CD14-positive monocyte (primary cell): ENCODE measurements at regions not wholly inside any gene's neighbourhood (a gene's known extent, or its start where the extent isn't known, plus 50 kb on each side); places are given as distances from the start of the nearest gene placed in this dataset.

Experiments used
- DNase-seq, 3 donors: peaks; one replicate each; pipeline ENCODE4 v3.0.0-alpha.2; 2011 to 2022
- H2AFZ ChIP-seq: 2 replicates; pipeline ENCODE4 v1.6.0; 2012; ENCODE audit warnings: mild to moderate bottlenecking, low read depth, low read length, inconsistent platforms; ENCODE audit not compliant: insufficient read depth, poor library complexity, severe bottlenecking
- H3K27ac ChIP-seq, 2 donors: 1 replicate in 1 of 2; 2 replicates in 1 of 2; pipeline ENCODE4 v1.5.1; 2012 to 2013; ENCODE audit warnings: low read length in 2 of 2, control low read depth in 1 of 2, inconsistent platforms in 1 of 2, low read depth in 1 of 2, mild to moderate bottlenecking in 1 of 2
- H3K27me3 ChIP-seq, 2 donors: one replicate each; pipeline versions ENCODE4 v1.6.0 to v1.6.1; 2011 to 2013; ENCODE audit warnings: low read length in 2 of 2; ENCODE audit not compliant: control insufficient read depth in 2 of 2, insufficient read depth in 2 of 2
- H3K36me3 ChIP-seq, 2 donors: replicated peaks in 1 of 2; 1 replicate in 1 of 2; 2 replicates in 1 of 2; pipeline versions ENCODE4 v1.5.1 to v1.6.1; 2012 to 2013; ENCODE audit warnings: low read length in 2 of 2, control low read depth in 1 of 2, inconsistent platforms in 1 of 2, mild to moderate bottlenecking in 1 of 2; ENCODE audit not compliant: insufficient read depth in 2 of 2, control insufficient read depth in 1 of 2
- H3K4me1 ChIP-seq, 2 donors: 1 replicate in 1 of 2; 2 replicates in 1 of 2; pipeline versions ENCODE4 v1.5.1 to v1.6.1; 2012 to 2013; ENCODE audit warnings: low read length in 2 of 2, control low read depth in 1 of 2, inconsistent platforms in 1 of 2, mild to moderate bottlenecking in 1 of 2, moderate library complexity in 1 of 2; ENCODE audit not compliant: insufficient read depth in 2 of 2, control insufficient read depth in 1 of 2
- H3K4me2 ChIP-seq: replicated peaks from 2 replicates; pipeline ENCODE3; 2012; ENCODE audit warnings: low read length, moderate library complexity, mild to moderate bottlenecking; ENCODE audit not compliant: poor library complexity, severe bottlenecking; ENCODE audit errors: extremely low read depth
- H3K4me3 ChIP-seq, 3 experiments: fragments of 200-600 bp in 1 of 3; sonication (generic) in 1 of 3; replicated peaks in 1 of 3; 1 replicate in 2 of 3; 2 replicates in 1 of 3; pipeline ENCODE4 v1.5.1; 2011 to 2013; ENCODE audit warnings: low read length in 3 of 3, mild to moderate bottlenecking in 3 of 3, control low read depth in 2 of 3, low read depth in 2 of 3, inconsistent platforms in 1 of 3, moderate library complexity in 1 of 3
- H3K79me2 ChIP-seq: 2 replicates; pipeline ENCODE4 v1.6.0; 2012; ENCODE audit warnings: mild to moderate bottlenecking, control low read depth, inconsistent platforms, low read length, moderate library complexity; ENCODE audit not compliant: insufficient read depth
- H3K9ac ChIP-seq: 2 replicates; pipeline ENCODE4 v1.6.0; 2017; ENCODE audit warnings: low read length, mild to moderate bottlenecking; ENCODE audit not compliant: insufficient read depth, poor library complexity, severe bottlenecking
- H3K9me3 ChIP-seq, 2 donors: replicated peaks in 1 of 2; 1 replicate in 1 of 2; 2 replicates in 1 of 2; pipeline versions ENCODE4 v1.5.1 to v1.6.1; 2012 to 2013; ENCODE audit warnings: low read length in 2 of 2, control low read depth in 1 of 2; ENCODE audit not compliant: control insufficient read depth in 1 of 2, insufficient read depth in 1 of 2
- H4K20me1 ChIP-seq: 2 replicates; pipeline ENCODE4 v1.6.0; 2012; ENCODE audit warnings: mild to moderate bottlenecking, low read length, control low read depth, moderate library complexity; ENCODE audit not compliant: insufficient read depth
- H3K27ac Mint-ChIP-seq, 7 donors: one replicate each; pipeline ENCODE4 v1.8.0; 2020; ENCODE audit warnings: mild to moderate bottlenecking in 7 of 7, mixed read lengths in 7 of 7, moderate library complexity in 6 of 7, inconsistent platforms in 2 of 7
- H3K27me3 Mint-ChIP-seq, 3 donors: one replicate each; pipeline ENCODE4 v1.8.0; 2021 to 2022; ENCODE audit warnings: low read depth in 3 of 3, mild to moderate bottlenecking in 3 of 3, mixed read lengths in 3 of 3, moderate library complexity in 3 of 3, inconsistent platforms in 1 of 3
- H3K36me3 Mint-ChIP-seq, 2 donors: one replicate each; pipeline ENCODE4 v1.8.0; 2020; ENCODE audit warnings: mixed read lengths in 2 of 2, inconsistent platforms in 1 of 2, mild to moderate bottlenecking in 1 of 2
- H3K4me1 Mint-ChIP-seq: one replicate; pipeline ENCODE4 v1.8.0; 2020; ENCODE audit warnings: mild to moderate bottlenecking, mixed read lengths
- H3K4me3 Mint-ChIP-seq, 2 donors: one replicate each; pipeline ENCODE4 v1.8.0; 2020; ENCODE audit warnings: mild to moderate bottlenecking in 2 of 2, mixed read lengths in 2 of 2, moderate library complexity in 1 of 2
- H3K9me3 Mint-ChIP-seq, 7 donors: one replicate each; pipeline ENCODE4 v1.8.0; 2020 to 2022; ENCODE audit warnings: mixed read lengths in 7 of 7, mild to moderate bottlenecking in 6 of 7, moderate library complexity in 6 of 7, inconsistent platforms in 2 of 7
- WGBS: methylation state at CpG from one replicate; pipeline ENCODE4 v1.1.5; 2013; ENCODE audit warnings: missing lambda C conversion rate; ENCODE audit not compliant: insufficient coverage; 5-methylcytosine and 5-hydroxymethylcytosine counted together
- intact Hi-C, 2 donors: fragments of 100-400 bp; cut with micrococcal nuclease; formaldehyde crosslinking; loops; one replicate each; pipeline versions ENCODE4 v1.15.0 to v1.15.1; 2023
- TF ChIP-seq, protein P1 (sequence below): fragments of 200-600 bp; IDR thresholded peaks from one replicate; pipeline ENCODE4 v1.8.0; 2022; ENCODE audit warnings: antibody characterized with exemption, mild to moderate bottlenecking

DNA sequence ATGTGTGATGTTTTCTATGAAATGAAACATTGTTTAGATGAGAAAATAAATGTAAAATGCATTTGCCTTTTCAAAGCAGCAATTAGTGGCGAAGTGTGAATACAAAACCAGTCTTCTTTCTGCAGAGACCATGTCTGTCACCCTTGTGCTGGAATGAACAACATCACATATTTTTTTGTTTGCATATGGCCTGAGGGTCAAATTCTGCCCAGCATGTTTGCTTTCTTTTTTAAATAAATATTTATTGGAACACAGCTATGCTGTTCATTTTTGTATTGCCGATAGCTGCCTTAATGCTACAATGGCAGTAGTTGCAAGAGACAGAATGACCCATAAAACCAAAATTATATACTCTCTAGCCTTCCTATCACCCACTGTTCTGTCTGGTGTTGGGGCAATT, 75.3 kb upstream of the SNRPN start:
- Histone ChIP-seq H3K4me3 (no peak overlapping the region), H3K4me2 (no peak overlapping the region), H3K36me3 (no peaks in the 10 kb centered on the region), H3K27me3 (no peaks in the 10 kb centered on the region), H3K4me1 (no peaks in the 10 kb centered on the region), H3K27ac (no peak overlapping the region), H3K9ac (no peak overlapping the region), H2AFZ (no peak overlapping the region), H4K20me1 (no peaks in the 10 kb centered on the region), H3K79me2 (no peaks in the 10 kb centered on the region), H3K9me3 (peaks cover 45 to 49% of the 10 kb centered on the region in 2 donors)
- Mint-ChIP-seq H3K9me3 (peaks cover 11 to 54% (median 38%) of the 10 kb centered on the region in 7 donors), H3K36me3 (no peaks in the 10 kb centered on the region), H3K27me3 (peaks cover 0 to 3% (median 2%) of the 10 kb centered on the region in 3 donors), H3K4me3 (no peak overlapping the region), H3K4me1 (no peaks in the 10 kb centered on the region), H3K27ac (no peak overlapping the region)
- intact Hi-C loops, result no loop called here
- TF ChIP-seq, protein P1, sequence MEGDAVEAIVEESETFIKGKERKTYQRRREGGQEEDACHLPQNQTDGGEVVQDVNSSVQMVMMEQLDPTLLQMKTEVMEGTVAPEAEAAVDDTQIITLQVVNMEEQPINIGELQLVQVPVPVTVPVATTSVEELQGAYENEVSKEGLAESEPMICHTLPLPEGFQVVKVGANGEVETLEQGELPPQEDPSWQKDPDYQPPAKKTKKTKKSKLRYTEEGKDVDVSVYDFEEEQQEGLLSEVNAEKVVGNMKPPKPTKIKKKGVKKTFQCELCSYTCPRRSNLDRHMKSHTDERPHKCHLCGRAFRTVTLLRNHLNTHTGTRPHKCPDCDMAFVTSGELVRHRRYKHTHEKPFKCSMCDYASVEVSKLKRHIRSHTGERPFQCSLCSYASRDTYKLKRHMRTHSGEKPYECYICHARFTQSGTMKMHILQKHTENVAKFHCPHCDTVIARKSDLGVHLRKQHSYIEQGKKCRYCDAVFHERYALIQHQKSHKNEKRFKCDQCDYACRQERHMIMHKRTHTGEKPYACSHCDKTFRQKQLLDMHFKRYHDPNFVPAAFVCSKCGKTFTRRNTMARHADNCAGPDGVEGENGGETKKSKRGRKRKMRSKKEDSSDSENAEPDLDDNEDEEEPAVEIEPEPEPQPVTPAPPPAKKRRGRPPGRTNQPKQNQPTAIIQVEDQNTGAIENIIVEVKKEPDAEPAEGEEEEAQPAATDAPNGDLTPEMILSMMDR, result no peak
- DNase-seq, result no peak
- 80% methylated on average over 1 of the region's 2 CpGs for WGBS

DNA sequence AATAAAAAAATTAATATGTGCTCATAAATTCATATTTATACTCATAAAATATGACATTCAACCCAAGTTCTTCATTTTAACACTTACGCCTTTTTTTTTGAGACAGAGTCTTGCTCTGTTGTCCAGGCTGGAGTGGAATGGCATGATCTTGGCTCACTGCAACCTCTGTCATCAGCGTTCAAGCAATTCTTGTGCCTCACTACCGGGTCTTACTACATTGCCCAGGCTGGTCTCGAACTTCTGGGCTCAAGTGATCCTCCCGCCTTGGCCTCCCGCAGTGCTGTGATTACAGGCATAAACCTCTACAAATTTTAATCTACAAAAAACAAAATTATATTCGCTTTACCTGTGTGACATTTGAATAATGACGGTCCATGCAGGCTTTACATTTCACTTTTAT, 74.1 kb upstream of the SNRPN start:
- Mint-ChIP-seq H3K27ac (no peak overlapping the region), H3K4me3 (no peak overlapping the region), H3K27me3 (peaks cover 0 to 3% (median 2%) of the 10 kb centered on the region in 3 donors), H3K4me1 (no peaks in the 10 kb centered on the region), H3K9me3 (peaks cover 11 to 54% (median 40%) of the 10 kb centered on the region in 7 donors), H3K36me3 (no peaks in the 10 kb centered on the region)
- H2AFZ ChIP-seq, result no peak overlapping the region
- no peak for DNase-seq
- H3K9me3 ChIP-seq, result peaks cover 43 to 45% of the 10 kb centered on the region in 2 donors
- H3K36me3 ChIP-seq, result no peaks in the 10 kb centered on the region
- H3K9ac ChIP-seq, result no peak overlapping the region
- no peak overlapping the region for H3K27ac ChIP-seq
- intact Hi-C loops, result no loop called here
- TF ChIP-seq, protein P1, result no peak
- H3K4me1 ChIP-seq, result no peaks in the 10 kb centered on the region
- H3K79me2 ChIP-seq, result no peaks in the 10 kb centered on the region
- WGBS, result 62% methylated on average over 6 of the region's 8 CpGs
- H4K20me1 ChIP-seq, result no peaks in the 10 kb centered on the region
- H3K4me2 ChIP-seq, result no peak overlapping the region
- no peak overlapping the region for H3K4me3 ChIP-seq
- H3K27me3 ChIP-seq, result no peaks in the 10 kb centered on the region
